Stimulated activated CD8-positive, alpha-beta memory T cell treated with anti-CD3 and anti-CD28 coated beads, Interleukin-7, amount 100 ng/mL, for 24 hours (primary cell): ENCODE measurements at regions not wholly inside any gene's neighbourhood (a gene's known extent, or its start where the extent isn't known, plus 50 kb on each side); places are given as distances from the start of the nearest gene placed in this dataset.
"Not testable (repeated sequence)": the region's sequence is repeated elsewhere in the genome, so short reads cannot be mapped to it uniquely, and the experiment has no call there.

ENCODE experiments used
- DNase-seq: peaks from one replicate; pipeline ENCODE4 v3.0.0-alpha.2; 2020; ENCODE audit warnings: low read depth

- DNase-seq: no peak
Measured at GRCh38 chr21:35163411-35163810, 114.3 kb upstream of the RUNX1 start.

GRCh38 chr21:35162831-35163230 lies 113.7 kb upstream of the RUNX1 start:
- no peak for DNase-seq

GRCh38 chr21:35159881-35160280 lies 110.8 kb upstream of the RUNX1 start:
- no peak for DNase-seq

GRCh38 chr21:35157374-35157773 lies 108.3 kb upstream of the RUNX1 start:
- not testable (repeated sequence) for DNase-seq

DNA sequence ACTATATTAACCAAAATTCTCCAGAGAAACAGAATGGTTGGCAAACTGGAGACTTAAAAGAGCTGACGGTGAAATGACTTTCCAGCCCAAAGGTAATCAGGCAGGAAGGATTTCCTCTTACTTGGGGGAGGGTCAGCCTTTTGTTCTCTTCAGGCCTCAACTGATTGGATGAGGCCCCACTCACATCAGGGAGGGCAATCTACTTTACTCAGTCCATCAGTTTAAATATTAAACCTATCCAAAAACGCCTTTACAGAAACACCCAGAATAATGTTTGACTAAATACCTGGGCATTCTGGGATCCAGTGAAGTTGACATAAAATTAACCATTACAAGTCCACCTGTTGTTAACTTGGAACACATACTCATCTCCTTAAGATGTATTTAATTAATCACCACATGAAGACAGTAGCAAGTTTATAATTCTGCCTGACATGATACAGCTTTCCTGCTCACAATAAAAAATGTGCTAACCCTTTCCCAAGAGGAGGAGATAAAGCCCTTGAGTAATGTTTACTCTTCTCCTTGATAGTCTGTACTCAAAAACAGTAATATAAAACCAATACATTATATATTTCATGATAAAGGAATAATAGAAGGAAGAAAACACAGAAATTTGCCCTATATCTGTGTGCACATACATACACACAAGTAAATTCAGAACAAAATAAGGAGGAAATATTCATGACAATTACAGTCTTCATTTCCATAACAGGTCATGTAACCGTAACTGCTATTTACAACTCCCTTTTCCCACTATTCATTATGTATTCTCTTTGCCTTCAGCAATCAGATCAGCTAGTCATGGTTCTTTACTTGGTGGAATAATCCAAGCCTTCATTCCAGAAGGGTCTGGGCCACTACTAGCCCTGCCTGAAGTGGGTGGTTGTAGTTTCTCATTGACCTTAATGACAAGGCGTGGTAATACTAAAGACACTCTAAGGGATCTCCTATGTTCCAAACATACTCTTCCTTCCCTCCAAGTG lies 107.5 kb upstream of the RUNX1 start:
- DNase-seq: no peak

- DNase-seq: no peak
Measured at GRCh38 chr21:35154788-35155187, 105.7 kb upstream of the RUNX1 start.

DNA sequence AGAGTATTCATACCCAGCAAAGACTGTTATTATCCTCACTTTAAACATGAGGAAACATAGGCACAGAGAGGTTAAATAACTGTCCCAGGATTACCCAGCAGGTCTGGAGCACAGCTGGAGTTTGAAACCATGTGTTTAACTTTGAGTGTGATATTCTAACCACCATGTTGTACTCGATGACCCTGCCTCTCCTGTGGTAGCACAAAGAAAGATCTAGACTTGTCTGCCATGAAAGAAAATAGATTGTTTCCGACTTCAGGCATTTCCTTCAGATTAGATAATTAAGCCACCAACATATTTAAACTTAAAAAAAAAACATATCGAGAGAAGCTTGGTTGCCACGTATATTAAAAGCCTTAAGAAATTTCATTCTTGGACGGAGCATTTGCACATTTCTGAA lies 104.6 kb upstream of the RUNX1 start:
- DNase-seq: no peak

DNA sequence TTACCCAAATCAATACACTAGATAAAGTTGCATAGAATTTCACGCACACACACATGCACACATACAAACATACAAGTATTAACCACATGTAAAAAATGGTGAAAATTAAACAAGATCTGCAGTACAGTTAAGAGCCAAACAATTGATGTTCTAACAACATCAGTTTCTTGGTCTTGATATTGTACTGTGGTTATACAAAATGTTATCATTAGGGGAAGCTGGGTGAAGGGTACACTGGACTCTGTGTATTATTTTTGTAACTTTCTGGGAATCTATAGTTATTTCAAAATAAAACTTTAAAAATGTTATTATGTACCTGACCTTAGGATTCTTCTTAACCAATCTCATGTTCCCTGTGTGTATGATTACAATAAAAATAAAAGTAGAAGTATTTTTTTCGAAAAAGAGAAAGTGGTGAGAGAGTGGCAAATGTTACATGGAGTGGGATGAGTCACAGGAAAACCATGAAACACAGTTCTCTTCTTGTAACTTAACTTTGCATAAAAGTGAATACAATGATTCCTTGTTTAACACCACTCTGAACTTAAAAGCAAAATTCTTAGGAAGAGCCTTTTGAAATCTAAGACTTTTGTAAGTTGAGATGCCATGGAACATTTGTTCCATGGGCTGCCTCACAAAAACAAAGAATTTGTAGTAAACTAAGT lies 101.6 kb upstream of the RUNX1 start:
- DNase-seq: no peak

DNA sequence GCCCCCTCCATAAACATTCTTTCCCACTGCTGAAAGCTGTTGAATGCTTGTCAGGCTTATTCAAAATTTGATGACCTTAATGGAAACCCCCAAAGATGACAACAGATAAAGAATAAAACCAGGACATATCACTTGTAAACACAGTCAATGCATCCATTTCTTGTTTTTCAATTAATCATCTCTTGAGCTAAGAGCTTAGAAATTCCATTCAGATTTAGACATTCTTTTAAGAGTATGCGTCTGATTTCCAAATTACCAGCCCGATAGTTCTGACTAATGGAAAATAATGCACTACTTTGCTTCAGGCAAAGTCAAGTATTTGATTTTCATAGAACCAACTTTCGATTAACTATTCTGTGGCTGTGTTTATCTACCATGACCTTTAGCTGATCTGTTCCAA lies 100.6 kb upstream of the RUNX1 start:
- no peak for DNase-seq

DNA sequence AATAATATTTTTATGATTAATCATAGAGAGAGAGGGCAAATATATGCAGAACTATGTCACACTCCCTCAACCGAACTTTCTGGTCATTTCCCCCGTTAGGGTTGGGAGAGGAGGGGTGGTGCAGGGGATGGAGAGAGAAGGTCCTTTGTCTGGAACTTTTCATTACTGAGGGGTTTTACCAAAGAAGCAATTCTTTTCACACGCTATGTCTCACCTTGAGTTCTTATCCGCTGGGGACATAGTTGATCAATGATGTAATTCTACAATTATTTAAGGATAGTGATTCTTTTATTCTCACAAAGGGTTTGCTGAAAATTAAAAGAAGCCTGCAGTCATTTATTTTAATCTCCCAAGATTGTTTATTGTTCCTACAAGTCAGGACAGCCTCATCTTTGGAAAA lies 98.3 kb upstream of the RUNX1 start:
- no peak for DNase-seq

DNA sequence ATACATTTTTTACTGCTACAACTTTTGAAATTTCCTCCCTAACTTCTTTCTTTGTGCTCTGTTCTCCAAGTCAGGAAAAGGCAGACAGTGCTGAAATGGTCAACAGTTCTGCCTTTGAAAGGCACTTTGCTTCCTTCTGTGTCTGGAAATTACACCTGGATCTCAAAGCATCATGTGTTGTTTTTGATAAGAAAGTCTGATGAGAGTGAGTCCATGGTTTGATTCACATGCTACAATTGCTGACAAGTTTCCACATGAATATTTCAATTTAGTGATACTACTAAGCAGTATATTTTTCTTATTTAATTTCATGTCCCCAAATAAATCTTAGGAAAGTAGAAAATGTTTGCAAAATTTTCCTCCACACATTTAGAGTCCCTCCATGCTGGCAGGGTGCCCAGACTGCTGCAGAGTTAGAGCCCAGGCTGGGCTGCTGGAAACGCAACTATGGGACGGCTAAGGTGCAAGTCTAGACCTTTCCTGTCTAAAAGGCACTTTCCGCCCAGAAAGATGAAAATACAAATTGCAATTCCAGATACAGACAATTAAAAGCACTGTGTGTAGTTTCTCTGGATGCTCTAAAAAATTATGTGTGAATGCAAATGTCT lies 96.6 kb upstream of the RUNX1 start:
- DNase-seq: no peak

DNA sequence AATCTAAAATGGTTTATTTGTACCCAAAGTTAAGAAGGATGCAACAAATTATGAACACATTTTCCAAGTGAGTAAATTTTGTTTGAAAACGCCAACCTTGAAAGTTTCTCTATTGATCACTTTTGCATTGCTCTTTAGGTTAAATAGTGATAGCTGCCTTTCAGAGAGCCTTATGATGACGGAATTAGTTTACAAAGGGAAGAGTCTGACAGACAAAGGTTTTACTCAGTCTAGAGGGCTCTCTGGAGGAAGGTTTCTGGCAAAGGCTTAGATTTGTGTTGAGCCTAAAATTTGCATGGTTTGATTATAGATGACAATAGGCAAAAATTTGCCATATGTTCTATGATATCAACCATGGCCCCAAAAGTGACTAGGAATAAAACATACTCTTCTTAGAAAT lies 95.9 kb upstream of the RUNX1 start:
- no peak for DNase-seq

- no peak for DNase-seq
Measured at GRCh38 chr21:35142036-35142815, 93.1 kb upstream of the RUNX1 start.

DNA sequence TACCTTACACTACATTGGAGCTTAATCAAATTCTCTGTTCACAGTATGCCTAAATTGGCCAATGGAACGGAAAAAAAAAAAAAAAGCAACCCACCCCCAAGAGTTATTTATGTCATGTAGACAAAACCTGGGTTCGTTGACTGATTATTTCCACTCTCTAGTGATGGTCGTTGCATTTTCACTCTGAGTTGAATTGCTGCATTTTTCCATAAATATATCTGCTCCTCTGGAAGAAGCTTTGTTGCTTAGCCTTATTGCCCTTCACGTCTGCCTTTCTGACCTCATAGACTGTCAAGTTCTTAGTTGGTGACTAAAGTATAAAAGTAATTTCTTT lies 90.2 kb upstream of the RUNX1 start:
- DNase-seq: no peak

DNA sequence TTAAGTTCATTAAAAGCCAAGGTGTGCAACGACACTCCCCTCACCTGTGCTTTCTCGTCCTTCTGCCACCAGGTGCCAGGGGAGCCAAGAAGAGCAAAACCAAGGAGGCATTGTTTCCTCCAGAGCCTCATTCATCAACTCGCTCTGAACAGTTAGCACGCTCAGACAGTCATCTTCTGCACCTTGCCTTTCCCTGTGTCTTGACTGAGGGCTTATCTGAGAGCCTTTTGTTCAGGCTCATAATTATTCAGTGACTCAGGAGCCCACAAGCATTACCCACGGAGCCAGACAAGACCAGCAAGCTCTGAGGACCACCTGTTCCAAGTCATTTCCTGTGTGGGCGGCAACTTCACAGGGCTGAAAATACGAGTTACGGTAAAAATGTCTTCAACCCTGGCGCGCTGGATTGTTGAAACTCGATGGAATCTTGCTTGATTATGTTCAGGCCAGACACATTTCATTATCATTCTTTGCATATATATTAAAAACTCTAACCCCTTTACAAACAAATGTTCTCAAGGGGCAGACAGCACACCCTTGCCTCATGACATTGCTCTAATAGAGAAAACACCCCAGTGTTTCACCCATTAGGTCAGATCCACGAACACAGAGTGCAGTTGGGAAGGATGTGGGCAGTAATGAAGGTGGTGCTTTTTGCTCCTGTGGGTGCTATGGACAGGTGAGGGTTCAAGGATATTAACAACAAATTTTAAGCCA lies 89.7 kb upstream of the RUNX1 start:
- peak; percentile 46 for DNase-seq

DNA sequence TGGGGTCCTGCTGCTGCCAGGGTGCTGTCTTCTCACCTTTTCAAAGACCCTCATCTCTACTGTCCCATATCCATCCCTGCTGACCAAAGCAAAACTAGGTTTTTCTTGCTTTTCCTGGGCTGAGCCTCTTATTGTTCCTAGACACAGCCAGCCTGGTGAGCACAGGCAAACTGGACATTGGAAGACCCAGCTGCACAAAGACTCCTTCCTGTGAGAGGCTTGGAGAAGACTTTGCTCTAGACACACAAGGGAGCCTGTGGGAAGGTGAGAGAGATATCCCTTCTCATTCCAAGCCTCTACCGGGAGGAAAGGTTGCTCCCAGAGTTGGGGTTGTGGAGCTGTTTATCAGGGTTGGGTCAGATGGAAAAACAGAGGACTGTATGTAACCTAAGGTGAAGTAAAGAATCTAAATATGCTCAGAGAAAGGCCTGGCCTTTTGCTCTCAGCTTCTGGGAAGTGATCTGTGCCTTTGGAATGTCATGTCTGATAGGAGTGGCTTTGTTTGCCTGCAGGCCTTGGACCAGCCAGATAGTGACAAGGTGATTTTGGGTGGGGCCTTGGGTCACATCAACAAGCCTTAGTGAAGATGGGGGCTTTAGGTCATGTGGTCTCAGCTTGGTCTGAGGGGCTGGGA lies 87.6 kb upstream of the RUNX1 start:
- no peak for DNase-seq

DNA sequence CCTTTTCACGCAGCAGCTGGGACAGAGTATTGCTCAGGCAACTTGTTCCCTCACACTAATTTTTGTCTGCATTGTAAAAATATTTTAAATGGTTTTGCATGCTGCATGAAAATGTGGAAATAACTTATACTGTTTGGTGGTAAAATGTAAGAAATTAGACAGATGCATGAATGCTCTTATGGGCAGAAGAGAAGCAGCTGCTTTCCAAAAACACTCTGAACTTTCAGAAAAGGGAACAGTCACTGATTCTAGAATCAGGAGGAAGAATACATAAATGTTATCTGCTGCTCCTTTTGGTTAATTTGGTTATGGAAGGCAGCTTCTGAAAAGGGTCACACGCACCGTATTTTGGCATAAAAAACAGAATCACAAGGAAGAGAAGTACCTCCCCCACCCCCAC lies 87.0 kb upstream of the RUNX1 start:
- no peak for DNase-seq

DNA sequence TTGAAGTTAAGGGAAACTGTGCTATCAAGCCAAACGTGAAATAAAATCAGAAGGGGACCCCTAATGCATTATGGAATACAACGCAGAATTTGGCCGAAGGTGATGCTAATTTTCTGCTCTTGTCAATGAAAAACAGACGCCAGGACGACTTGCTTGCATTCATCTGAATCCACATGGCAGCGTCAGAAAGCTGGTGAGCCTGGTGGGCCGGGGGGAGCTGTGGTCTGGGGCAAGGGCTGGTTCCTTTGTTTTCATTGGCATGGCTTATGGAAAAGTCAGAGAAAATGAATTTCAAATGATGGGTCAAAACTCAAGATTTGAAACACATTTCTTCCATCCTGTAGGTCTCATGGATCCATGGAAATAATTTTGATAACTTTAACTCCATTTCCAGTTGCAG lies 86.4 kb upstream of the RUNX1 start:
- DNase-seq: no peak

- no peak for DNase-seq
Measured at GRCh38 chr21:35134309-35134708, 85.2 kb upstream of the RUNX1 start.

DNA sequence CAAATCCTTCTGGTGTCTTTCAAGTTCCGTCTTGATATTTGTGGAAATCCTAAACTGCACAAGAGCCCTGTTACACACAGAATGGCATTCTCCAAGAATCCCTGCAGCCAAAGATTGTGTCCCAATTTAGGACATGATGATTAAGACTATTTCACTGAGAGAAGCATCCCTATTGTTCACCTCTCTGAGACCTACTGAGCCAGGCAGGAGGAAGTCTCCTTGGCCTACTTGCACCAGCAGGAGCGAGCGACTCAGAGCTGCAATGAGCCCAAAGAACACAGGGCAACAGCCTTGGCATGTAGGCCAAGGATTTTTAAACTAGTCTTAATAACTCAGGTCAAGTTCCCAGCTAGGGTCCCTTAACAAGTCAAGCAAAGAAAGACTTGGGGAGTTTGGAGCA lies 79.4 kb upstream of the RUNX1 start:
- no peak for DNase-seq

GRCh38 chr21:35127851-35128250 lies 78.7 kb upstream of the RUNX1 start:
- no peak for DNase-seq
